ENCODE measurements at regions not wholly inside any gene's neighbourhood (a gene's known extent, or its start where the extent isn't known, plus 50 kb on each side); places are given as distances from the start of the nearest gene placed in this dataset.
A peak's percentile ranks its signal among the peaks of the same experiment; 100 is the strongest.

- no peaks in the 10 kb centered on the region for H3K4me1 ChIP-seq
- intact Hi-C loops (cut with DNase I; ENCODE audit: low total_unique reads), result no loop called here
- TF ChIP-seq POLR2AphosphoS5 (IDR thresholded peaks at IDR 0.05) (no peak), EP300 (IDR thresholded peaks at IDR 0.05) (no peak)
- no peak for DNase-seq
- 75 to 87% (median 80%) methylated on average over 3 of the region's 3 CpGs for WGBS, 5 donors
- H3K9me3 ChIP-seq, result no peaks in the 10 kb centered on the region
- no peaks in the 10 kb centered on the region for H3K27me3 ChIP-seq
- no peaks in the 10 kb centered on the region for H3K36me3 ChIP-seq
- no peak overlapping the region for H3K4me3 ChIP-seq
- no peak overlapping the region for H3K27ac ChIP-seq
Measured at GRCh38 chr4:136136601-136137000, 1395.7 kb downstream of the PCDH18 start.

- TF ChIP-seq POLR2AphosphoS5 (IDR thresholded peaks at IDR 0.05), result no peak
- no peak for TF ChIP-seq EP300 (IDR thresholded peaks at IDR 0.05)
- no peak for TF ChIP-seq POLR2A (IDR thresholded peaks at IDR 0.05)
- no peak for TF ChIP-seq CTCF (IDR thresholded peaks at IDR 0.05)
- Histone ChIP-seq H3K36me3 (no peaks in the 10 kb centered on the region), H3K27ac (no peak overlapping the region), H3K4me3 (no peak overlapping the region), H3K9me3 (no peaks in the 10 kb centered on the region), H3K4me1 (no peaks in the 10 kb centered on the region), H3K27me3 (no peaks in the 10 kb centered on the region)
- no peak for DNase-seq
- intact Hi-C loops (cut with DNase I; ENCODE audit: low total_unique reads), result no loop called here
- 74 to 100% (median 84%) methylated on average over 1 of the region's 1 CpG for WGBS, 5 donors
Measured at GRCh38 chr4:136124251-136124745, 1408.0 kb downstream of the PCDH18 start.

- Histone ChIP-seq H3K27ac (no peak overlapping the region), H3K4me3 (no peak overlapping the region), H3K4me1 (no peaks in the 10 kb centered on the region), H3K9me3 (no peaks in the 10 kb centered on the region), H3K27me3 (no peaks in the 10 kb centered on the region), H3K36me3 (no peaks in the 10 kb centered on the region)
- no peak for DNase-seq
- intact Hi-C loops (cut with DNase I; ENCODE audit: low total_unique reads), result no loop called here
- no peak for TF ChIP-seq CTCF (IDR thresholded peaks at IDR 0.05)
- TF ChIP-seq EP300 (IDR thresholded peaks at IDR 0.05), result no peak
- TF ChIP-seq POLR2AphosphoS5 (IDR thresholded peaks at IDR 0.05), result no peak
- TF ChIP-seq POLR2A (IDR thresholded peaks at IDR 0.05), result no peak
Measured at GRCh38 chr4:136121426-136121825, 1410.9 kb downstream of the PCDH18 start.

DNA sequence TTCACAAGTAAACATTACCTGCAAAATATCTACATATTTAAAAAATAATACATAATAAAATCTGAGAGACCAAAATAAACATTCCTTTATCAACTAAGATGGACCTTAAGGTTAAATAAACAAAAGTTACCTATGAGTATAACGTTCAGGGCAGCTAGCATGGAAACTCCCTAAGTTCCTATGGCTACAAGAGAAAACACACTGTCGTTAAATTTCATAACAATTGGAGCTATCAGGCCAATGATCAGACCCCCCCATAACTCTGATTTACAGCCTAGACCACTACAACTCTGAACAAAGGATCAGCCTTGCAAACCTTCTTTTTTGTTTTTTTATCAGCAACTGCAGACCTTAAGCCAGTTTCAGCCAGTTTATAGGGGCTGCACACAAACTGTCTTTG is 1418.4 kb downstream of the PCDH18 start:
- WGBS, 5 donors, result 17 to 43% (median 31%) methylated on average over 2 of the region's 2 CpGs
- DNase-seq, result peak in 1 of 2 donors; percentile 9
- no peaks in the 10 kb centered on the region for H3K36me3 ChIP-seq
- H3K4me1 ChIP-seq, result no peaks in the 10 kb centered on the region
- no peaks in the 10 kb centered on the region for H3K9me3 ChIP-seq
- no peaks in the 10 kb centered on the region for H3K27me3 ChIP-seq
- H3K4me3 ChIP-seq, result no peak overlapping the region
- H3K27ac ChIP-seq, result no peak overlapping the region
- TF ChIP-seq POLR2A (IDR thresholded peaks at IDR 0.05) (no peak), EP300 (IDR thresholded peaks at IDR 0.05) (no peak), POLR2AphosphoS5 (IDR thresholded peaks at IDR 0.05) (no peak), CTCF (IDR thresholded peaks at IDR 0.05) (no peak)
- intact Hi-C loops (cut with DNase I; ENCODE audit: low total_unique reads), result no loop called here

DNA sequence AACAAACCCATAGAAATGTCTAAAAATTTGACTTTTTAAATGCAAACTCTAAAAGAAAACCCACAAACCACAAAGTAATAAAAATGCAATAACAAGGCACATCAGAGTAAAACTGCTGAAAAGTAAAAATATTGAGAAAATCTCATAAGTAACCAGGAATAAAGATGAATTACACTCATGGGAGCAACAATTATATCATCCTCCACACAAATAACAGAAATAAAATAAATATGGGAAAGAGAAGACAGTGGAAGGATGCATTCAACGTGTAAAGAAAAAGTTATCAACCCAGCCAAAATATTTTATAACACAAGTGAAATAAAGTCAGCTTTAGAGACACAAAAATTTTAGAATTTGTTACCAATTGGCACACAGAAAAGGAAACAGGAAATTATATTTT is 1420.2 kb downstream of the PCDH18 start:
- DNase-seq, result no peak
- Histone ChIP-seq H3K27ac (no peak overlapping the region), H3K9me3 (no peaks in the 10 kb centered on the region), H3K27me3 (no peaks in the 10 kb centered on the region), H3K4me3 (no peak overlapping the region), H3K4me1 (no peaks in the 10 kb centered on the region), H3K36me3 (no peaks in the 10 kb centered on the region)
- 43 to 69% (median 64%) methylated on average over 1 of the region's 1 CpG for WGBS, 5 donors
- TF ChIP-seq POLR2A (IDR thresholded peaks at IDR 0.05), result no peak
- TF ChIP-seq POLR2AphosphoS5 (IDR thresholded peaks at IDR 0.05), result no peak
- TF ChIP-seq CTCF (IDR thresholded peaks at IDR 0.05), result no peak
- no peak for TF ChIP-seq EP300 (IDR thresholded peaks at IDR 0.05)
- intact Hi-C loops (cut with DNase I; ENCODE audit: low total_unique reads), result no loop called here

Data from stomach (tissue), 8 donors.